DOHH2 (cell line): ENCODE measurements at regions not wholly inside any gene's neighbourhood (a gene's known extent, or its start where the extent isn't known, plus 50 kb on each side); places are given as distances from the start of the nearest gene placed in this dataset.

Source experiments
- H3F3A ChIP-seq: fragments of 200-600 bp; sonication (generic), shearing (Covaris generic); 2 replicates; pipeline ENCODE4 v1.6.0; 2016; ENCODE audit warnings: antibody characterized with exemption, mild to moderate bottlenecking; ENCODE audit not compliant: control insufficient read depth, insufficient read depth
- H3K27ac ChIP-seq: fragments of 200-600 bp; sonication (generic); 2 replicates; pipeline ENCODE4 v1.5.1; 2014; ENCODE audit warnings: low read depth, mild to moderate bottlenecking, low read length, moderate library complexity
- H3K27me3 ChIP-seq: fragments of 200-600 bp; sonication (generic); 2 replicates; pipeline ENCODE4 v1.6.1; 2014; ENCODE audit warnings: mild to moderate bottlenecking, low read length, mixed read lengths; ENCODE audit not compliant: control insufficient read depth
- H3K36me3 ChIP-seq: fragments of 200-600 bp; sonication (generic); 2 replicates; pipeline ENCODE4 v1.6.1; 2014; ENCODE audit warnings: mild to moderate bottlenecking, low read length, moderate library complexity, mixed read lengths; ENCODE audit not compliant: control insufficient read depth
- H3K4me1 ChIP-seq: fragments of 200-600 bp; sonication (generic); 2 replicates; pipeline ENCODE4 v1.6.1; 2014; ENCODE audit warnings: mild to moderate bottlenecking, low read length, mixed read lengths; ENCODE audit not compliant: control insufficient read depth
- H3K4me2 ChIP-seq: fragments of 200-600 bp; sonication (generic); 2 replicates; pipeline ENCODE4 v1.6.0; 2014; ENCODE audit warnings: mild to moderate bottlenecking, low read length, moderate library complexity
- H3K4me3 ChIP-seq: fragments of 200-600 bp; sonication (generic); 2 replicates; pipeline ENCODE4 v1.5.1; 2014; ENCODE audit warnings: mild to moderate bottlenecking, low read length, mixed read lengths
- H3K79me2 ChIP-seq: fragments of 200-600 bp; sonication (generic); 2 replicates; pipeline ENCODE4 v1.6.1; 2014; ENCODE audit warnings: mild to moderate bottlenecking, low read length, mixed read lengths; ENCODE audit not compliant: control insufficient read depth
- H3K9me2 ChIP-seq: fragments of 200-600 bp; sonication (generic); replicated peaks from 2 replicates; pipeline ENCODE4 v1.6.1; 2014; ENCODE audit warnings: mild to moderate bottlenecking, low read length, mixed read lengths; ENCODE audit not compliant: control insufficient read depth
- H3K9me3 ChIP-seq: fragments of 200-600 bp; sonication (generic); 2 replicates; pipeline ENCODE4 v1.6.1; 2014; ENCODE audit warnings: antibody characterized with exemption, low read length, mixed read lengths; ENCODE audit not compliant: control insufficient read depth, insufficient read depth
- H4K20me1 ChIP-seq: fragments of 200-600 bp; sonication (generic); 2 replicates; pipeline ENCODE4 v1.6.0; 2014; ENCODE audit warnings: low read depth, mild to moderate bottlenecking, antibody characterized with exemption, low read length, moderate library complexity; ENCODE audit not compliant: control insufficient read depth, insufficient read depth
- CTCF ChIP-seq: fragments of 200-600 bp; sonication (generic); IDR thresholded peaks from one replicate; pipeline ENCODE4 v1.5.1; 2014; ENCODE audit warnings: antibody characterized with exemption, mild to moderate bottlenecking, low read depth, low read length; ENCODE audit not compliant: poor library complexity, severe bottlenecking
- EZH2phosphoT487 ChIP-seq: fragments of 200-600 bp; sonication (generic); IDR thresholded peaks from 2 replicates; pipeline ENCODE4 v1.6.1; 2017; ENCODE audit warnings: borderline replicate concordance, mild to moderate bottlenecking, antibody characterized with exemption, low read length, moderate library complexity, mixed read lengths

DNA sequence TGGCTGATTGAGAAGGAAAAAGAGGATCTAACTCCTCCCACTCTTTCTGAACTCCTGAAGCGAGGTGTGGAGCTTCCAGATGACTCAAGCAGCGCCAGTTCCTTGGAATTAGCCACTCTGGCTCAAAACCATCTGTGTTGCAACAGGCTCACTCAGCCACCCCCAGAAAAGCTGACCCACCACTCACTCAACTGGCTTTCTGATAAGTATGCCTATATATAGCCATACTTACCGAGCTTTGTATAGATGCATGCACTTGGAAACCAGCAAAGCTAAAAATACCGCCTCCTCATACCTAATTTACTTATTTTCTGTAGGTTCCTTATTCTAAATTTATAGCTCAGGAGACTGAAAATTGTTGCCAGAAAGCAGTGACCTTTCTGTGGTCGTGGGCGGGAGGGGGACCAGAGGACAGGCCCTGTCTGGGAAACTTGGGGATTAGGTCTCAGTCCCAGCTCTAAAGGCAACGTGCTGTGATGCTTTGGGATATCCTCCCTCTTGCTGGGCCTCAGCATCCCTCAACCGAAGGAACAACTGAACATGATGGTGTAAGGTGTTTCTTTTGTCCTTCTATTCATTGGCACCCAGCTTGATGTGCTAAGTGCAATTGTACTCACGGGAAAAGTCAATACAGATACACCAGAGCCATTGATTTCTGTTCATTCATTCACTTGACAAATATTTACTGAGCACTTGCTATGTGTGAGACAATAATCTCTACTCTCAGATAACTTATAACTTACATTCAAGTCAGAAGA lies 65.7 kb downstream of the NENF start:
- Histone ChIP-seq H3K27me3 (peaks cover 14% of the 10 kb centered on the region), H3K4me1 (no peaks in the 10 kb centered on the region), H3K9me3 (no peaks in the 10 kb centered on the region), H3K27ac (no peak overlapping the region), H3F3A (no peaks in the 10 kb centered on the region), H3K36me3 (no peaks in the 10 kb centered on the region), H3K9me2 (no peaks in the 10 kb centered on the region), H4K20me1 (no peaks in the 10 kb centered on the region), H3K4me3 (no peak overlapping the region), H3K79me2 (no peaks in the 10 kb centered on the region), H3K4me2 (no peak overlapping the region)
- TF ChIP-seq CTCF (no peak), EZH2phosphoT487 (no peak)

GRCh38 chr1:212500351-212500750 lies 67.6 kb downstream of the NENF start:
- no peak for TF ChIP-seq EZH2phosphoT487
- TF ChIP-seq CTCF, result no peak
- Histone ChIP-seq H3K4me2 (no peak overlapping the region), H3K27me3 (peaks cover 14% of the 10 kb centered on the region), H3K79me2 (no peaks in the 10 kb centered on the region), H3K27ac (no peak overlapping the region), H3K9me2 (no peaks in the 10 kb centered on the region), H4K20me1 (no peaks in the 10 kb centered on the region), H3K4me3 (no peak overlapping the region), H3K4me1 (no peaks in the 10 kb centered on the region), H3K9me3 (no peaks in the 10 kb centered on the region), H3F3A (no peaks in the 10 kb centered on the region), H3K36me3 (no peaks in the 10 kb centered on the region)

DNA sequence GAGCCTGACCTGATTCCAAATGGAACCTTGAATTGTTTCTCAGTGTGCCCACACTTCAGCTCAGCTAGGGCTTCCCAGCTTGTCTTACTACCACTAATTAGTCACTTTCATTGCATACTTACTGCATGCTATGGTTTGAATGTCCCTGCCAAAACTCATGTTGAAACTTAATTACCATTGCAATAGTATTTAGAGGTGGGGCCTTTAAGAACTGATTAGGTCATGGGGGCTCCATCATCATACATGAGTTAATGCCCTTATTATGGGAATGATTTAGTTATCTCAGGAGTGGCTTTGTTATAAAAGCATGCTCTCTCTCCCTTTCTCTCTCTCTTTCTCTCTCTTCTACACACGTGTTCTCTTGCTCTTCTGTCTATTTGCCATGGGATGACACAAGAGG lies 68.3 kb downstream of the NENF start:
- H4K20me1 ChIP-seq, result no peaks in the 10 kb centered on the region
- no peaks in the 10 kb centered on the region for H3F3A ChIP-seq
- TF ChIP-seq EZH2phosphoT487, result no peak
- TF ChIP-seq CTCF, result no peak
- no peak overlapping the region for H3K27ac ChIP-seq
- H3K79me2 ChIP-seq, result no peaks in the 10 kb centered on the region
- no peaks in the 10 kb centered on the region for H3K9me3 ChIP-seq
- peaks cover 13% of the 10 kb centered on the region for H3K27me3 ChIP-seq
- H3K4me3 ChIP-seq, result no peak overlapping the region
- H3K9me2 ChIP-seq, result no peaks in the 10 kb centered on the region
- no peak overlapping the region for H3K4me2 ChIP-seq
- no peaks in the 10 kb centered on the region for H3K4me1 ChIP-seq
- no peaks in the 10 kb centered on the region for H3K36me3 ChIP-seq
